Middle frontal gyrus (tissue), 1 donor: ENCODE measurements at regions not wholly inside any gene's neighbourhood (a gene's known extent, or its start where the extent isn't known, plus 50 kb on each side); places are given as distances from the start of the nearest gene placed in this dataset.

Experiments used
- DNase-seq: peaks from one replicate; pipeline ENCODE4 v3.0.0-alpha.2; 2015; ENCODE audit warnings: low spot score; ENCODE audit errors: extremely low spot score

DNA sequence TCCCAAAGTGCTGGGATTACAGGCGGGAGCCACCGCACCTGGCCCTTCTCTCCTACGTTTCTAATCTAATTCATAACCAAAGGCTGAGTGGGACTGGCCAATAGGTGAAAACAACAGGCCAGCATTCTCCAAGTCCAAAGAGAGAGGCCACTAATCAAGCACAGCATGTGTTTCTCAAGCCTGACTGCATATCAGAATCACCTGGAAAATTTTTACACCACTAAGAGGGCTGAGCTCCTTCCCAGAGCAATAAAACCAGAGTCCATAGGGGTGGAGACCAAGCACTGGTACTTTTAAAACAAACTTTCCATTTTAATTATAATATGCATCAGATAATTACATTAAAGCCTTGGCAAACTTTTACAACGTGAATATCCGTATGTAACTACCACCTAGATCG is 254.4 kb downstream of the OPA1 start:
- DNase-seq: no peak

DNA sequence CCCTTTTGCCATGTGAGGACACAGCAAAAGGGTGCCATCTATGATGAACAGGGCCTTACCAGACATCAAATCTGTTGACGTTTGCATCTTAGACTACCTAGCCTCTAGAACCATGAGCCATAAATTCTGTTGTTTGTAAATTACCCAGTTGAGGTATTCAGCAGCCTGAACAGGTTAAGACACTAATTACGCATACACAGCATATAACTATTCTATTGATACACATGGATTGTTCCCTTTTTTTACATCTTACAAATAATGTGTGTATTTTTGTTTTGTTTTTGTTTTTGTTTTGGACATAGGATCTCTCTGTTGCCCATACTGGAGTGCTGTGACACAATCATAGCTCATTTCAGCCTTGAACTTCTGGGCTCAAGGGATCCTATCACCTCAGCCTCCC is 255.5 kb downstream of the OPA1 start:
- no peak for DNase-seq

DNA sequence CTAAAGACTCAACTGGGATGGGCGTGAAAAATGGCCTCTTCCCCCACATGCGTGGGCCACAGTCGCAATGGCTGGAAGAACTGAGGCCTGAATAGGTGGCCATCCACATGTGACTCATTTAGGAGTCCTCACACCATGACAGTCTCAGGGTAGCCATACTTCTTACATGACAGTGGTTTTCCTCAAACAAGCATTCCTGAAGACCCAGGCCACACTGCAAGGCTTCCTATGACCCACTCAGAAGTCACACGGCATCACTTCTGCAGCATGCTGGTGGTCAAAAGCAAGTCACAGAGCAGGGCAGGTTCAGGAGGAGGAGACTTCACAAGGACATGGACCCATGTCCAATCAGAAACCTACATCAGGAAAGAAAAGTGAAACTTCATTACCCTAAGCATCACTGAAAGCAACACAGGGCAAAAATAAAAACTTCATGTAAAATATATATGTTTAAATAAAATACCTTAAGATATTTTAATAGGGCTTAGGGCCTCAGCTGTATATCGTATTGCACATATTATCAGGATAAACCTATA is 257.1 kb downstream of the OPA1 start:
- DNase-seq: no peak

DNA sequence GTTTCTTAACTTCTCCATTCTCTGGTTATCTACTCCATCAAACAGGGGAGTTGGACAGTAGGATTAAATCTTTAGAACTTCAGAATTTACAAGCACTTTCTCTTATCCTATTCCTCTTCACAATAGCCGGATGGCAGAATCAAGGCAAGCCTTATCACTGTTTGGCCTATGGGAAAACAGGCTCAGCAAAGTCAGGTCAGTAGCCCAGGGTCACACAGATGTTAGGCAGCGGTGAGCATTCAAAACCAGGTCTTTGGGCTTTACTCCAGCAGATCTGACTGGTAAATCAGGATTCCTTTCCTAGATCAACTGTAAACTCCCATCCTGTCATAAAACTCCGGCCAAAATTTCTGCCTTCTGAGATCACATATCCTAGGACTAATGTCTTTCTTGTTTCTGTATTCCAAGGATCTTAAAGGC is 258.4 kb downstream of the OPA1 start:
- no peak for DNase-seq

DNA sequence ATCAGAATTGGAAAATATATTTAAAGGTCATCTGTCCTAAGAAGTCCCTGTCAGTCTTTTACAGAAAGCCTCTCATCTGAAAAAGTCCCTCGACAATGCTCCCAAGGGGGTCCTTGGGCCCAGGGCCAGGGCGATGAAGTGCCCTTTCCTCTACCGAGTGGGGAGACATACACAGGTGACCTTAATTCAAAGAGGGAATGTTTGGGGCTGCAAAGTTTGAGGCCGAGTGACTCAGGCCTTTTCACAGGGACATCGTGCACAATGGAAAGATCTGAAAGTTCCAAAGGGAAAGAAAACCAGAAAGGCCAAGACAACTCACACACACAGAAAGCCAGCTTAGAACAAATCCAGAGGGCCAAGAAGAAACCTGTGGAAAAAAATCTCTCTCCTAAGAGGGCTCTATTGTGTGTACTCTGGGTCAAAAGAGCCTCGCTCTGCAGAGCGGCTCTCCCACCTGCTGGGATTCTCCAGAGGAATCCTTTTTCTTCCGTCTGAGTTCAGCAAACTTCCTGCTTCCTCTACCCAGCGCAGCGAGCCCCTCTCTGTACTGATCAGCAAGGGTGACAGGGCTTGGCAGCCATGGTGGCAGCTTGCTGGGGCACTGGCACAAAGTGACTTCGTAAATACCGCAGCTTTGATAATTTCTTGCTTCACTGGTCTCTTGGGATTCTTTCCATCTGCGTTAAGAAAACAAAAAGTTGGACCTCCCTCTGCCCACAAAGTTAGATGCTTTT is 259.1 kb downstream of the OPA1 start:
- no peak for DNase-seq

DNA sequence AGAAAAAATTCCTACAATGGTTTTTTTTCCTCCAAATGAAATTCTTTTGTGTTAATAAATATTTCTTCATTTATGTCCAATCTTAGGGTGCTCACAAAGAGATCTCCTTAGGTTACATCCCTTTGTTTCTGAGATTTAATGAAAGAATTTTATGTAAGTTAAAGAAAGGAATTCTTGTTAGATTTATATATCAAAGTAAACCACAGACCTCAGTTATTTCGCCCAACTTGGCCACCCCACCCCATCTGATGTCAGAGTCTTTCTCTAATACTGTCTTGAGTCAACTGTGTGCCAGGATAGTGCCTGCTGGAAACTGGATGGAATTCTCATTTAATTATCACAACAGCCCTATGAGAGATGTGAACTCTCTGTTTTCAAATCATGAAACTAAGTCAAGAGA is 259.9 kb downstream of the OPA1 start:
- DNase-seq: no peak

DNA sequence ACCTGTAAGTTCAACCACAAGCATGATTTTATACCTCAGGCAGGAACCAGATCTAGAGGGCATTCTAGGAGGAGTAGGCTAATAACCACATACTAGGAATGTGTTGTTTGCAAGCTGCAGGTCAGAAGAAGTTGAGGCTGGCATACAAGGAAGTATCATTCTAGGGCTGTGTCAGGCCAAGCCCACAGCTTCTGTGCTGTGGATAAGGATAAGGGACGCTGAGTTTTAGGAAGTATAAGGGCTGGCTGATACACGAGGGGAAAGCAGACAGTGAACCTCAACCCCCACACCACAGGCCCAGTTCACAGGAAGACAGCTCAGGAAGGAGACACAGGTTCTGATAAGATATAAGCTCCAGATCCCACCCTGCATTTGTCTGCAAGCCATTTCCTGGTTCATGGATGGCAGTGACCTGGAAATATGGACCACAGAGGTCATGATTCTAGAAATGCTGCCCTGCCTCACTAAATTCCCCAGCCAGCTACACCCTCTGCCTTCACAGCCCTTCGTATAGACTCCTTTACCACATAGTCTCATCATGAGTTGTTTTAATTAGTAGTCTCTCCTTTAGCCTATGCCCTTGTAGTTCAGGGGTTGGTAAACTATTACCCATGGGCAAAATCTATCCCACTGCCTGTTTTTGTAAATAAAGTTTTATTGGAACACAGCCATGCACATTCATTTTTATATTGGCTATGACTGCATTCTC is 260.7 kb downstream of the OPA1 start:
- no peak for DNase-seq

DNA sequence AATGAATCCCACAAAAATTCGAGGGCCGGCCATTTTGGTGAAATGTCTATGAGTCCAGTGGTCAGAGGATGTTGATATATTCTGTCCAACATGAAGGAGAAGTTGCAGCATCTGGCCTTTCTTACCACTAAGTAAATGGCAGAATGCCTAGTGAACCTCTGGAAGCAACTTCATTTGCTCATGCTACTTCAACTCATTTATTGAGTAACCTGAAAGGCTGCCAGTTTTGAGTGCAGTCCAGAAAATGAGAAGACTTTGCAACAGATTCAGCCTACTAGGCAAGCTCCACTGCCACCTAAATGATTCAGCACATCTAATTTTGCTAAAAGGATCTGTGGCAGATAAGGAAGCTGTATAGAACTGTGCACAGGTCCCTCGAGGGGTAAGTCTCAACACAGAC is 265.0 kb downstream of the OPA1 start:
- DNase-seq: no peak

DNA sequence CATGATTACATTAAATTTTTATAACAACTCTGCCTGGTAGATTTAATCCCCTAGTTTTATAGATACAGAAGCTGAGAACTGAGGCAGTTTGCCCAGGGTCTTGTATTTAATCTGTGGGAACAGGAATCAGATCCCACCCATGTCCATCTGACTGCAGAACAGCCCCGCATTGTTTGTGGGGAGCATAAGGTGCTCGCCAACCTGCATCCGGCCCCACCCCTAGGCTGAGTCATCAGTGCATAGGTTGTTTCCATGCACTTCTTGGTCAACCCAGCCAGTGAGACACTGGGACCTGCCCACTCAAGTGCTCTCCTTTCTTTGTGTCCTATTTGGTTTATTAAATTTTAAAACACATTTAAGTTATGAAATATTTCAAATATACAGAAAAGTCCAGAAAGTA is 266.2 kb downstream of the OPA1 start:
- DNase-seq: no peak

DNA sequence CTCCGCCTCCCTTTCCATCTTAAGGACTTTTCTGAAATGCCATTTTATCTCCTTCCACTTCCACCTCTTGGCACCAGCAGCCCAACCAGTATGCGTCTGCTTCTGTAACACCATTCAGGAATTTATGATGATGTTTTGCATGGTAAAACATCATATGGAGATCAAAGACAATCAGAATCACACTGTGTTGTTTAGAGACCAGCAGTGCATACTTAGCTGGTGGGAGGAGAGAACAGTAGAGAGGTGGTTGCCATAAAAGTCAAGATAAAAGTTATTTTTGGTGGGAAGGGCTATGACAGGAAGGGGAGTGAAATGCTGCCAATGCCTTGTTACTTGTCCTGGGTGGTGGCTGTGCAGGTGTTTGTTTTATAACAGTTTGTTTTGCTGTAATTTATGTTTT is 268.0 kb downstream of the OPA1 start:
- DNase-seq: no peak

DNA sequence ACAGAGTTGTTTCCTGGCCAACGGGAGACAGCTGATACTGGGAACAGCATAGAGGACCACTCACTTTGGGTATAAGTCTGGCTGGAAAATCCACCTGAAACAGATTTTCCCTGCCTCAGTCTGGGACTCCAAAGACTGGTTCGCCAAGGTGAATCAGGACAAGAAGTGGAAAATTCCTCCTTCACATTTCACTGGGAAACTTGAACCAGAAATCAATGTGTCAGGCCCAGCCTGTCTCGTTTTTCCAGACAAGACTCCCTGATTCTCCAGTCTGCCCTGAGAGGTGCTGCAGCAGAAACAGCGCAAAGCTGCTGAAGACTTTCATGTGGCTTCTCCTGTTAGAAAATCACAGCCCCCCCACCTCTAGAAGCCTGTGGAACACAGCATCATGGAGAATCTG is 269.8 kb downstream of the OPA1 start:
- DNase-seq: no peak

DNA sequence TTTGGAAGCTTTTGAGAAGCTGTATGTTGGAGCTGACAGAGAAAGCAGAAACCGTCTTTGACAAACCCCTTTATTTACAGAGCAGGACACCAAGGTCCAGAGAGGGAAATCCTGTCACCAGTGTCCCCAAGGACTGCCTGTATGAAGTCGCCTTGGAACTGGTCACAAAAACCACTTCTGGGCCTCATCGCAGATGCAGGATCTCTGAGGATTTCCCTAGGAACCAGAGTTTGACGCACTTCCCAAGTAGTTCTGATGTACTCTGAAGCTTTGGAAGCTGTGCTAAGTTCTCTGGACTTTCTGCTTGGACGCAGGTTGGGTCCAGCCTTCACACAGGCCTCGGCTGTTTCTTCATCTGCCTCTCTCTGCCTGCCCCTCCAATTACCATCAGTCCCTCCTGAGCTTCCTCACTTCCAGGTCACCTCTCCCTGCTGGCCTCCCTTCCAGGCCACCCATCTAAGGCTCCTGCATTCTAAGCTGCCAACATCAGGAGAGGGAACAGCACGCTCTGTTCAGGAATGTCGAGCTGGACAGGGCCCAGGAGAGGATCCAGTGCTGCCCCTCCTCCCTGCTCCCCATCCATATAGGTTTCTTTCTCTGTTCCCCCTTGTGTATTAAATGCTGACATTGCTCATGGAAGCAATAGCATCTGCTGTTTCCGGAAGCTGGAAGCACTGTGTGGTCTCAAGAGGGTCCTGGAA is 270.8 kb downstream of the OPA1 start:
- no peak for DNase-seq

DNA sequence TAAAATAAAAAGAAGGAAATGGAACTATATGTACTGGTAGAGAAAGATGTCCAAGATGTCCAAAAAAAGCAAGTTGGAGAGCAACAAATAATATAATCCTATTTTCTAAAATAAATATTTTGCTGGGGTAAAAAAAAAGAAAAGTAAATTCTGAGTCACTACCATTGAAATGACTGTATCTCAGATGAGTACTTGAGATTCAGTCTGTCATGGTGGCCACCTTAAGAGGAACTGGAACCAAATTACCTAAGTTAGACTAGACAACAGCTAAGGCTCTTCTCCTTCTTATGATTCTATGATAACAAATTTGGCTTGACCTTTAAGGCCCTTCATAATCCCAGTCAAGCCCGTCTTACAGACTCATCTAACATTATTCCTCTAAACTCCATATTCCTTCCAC is 270.6 kb upstream of the HES1 start:
- DNase-seq: no peak

DNA sequence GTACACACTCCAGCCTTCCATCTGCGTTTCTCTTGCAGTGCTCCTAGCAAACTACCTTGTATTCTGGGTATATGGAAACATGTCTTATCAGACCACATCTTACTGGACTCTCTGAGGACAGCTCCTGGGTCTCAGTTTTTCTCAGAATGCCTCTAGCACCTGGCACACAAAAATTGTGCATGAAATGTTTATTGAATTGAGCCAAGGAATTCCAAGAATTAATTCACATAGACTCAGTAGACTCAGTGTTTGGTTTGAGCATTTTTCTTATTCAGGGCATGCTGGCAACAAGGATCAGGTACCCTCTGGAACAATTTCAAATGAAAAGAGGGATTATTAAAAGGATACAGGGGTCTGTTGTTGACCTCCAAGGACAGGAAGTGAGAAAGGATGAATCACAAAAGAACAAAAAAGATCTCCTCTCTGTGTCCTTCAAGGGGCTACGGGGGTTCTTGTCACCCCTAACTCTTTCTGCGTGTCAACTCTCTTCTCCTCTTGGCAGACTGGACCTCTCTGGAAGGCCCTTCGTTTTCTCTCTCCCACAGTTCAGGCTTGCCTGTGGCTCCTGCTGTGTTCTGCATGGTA is 270.0 kb upstream of the HES1 start:
- DNase-seq: no peak

DNA sequence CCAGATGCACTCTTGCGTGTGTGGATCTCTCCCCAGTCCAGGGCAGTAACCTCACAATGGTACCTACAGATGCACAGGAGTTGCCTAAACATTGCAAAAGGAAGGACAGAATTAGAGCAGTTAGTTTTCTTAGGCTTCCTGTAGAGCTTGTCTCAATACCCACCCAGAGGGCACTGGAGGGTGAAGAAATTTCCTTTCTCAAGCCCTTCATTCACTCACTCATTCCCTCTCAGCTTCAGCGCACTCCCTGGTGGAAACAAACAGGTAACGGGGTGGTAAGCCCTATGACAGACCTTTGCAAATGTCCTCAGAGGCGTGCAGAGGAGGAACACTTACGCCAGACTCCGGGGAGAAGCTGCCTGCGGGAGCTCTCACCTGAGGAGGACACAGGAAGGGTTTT is 267.4 kb upstream of the HES1 start:
- DNase-seq: no peak

DNA sequence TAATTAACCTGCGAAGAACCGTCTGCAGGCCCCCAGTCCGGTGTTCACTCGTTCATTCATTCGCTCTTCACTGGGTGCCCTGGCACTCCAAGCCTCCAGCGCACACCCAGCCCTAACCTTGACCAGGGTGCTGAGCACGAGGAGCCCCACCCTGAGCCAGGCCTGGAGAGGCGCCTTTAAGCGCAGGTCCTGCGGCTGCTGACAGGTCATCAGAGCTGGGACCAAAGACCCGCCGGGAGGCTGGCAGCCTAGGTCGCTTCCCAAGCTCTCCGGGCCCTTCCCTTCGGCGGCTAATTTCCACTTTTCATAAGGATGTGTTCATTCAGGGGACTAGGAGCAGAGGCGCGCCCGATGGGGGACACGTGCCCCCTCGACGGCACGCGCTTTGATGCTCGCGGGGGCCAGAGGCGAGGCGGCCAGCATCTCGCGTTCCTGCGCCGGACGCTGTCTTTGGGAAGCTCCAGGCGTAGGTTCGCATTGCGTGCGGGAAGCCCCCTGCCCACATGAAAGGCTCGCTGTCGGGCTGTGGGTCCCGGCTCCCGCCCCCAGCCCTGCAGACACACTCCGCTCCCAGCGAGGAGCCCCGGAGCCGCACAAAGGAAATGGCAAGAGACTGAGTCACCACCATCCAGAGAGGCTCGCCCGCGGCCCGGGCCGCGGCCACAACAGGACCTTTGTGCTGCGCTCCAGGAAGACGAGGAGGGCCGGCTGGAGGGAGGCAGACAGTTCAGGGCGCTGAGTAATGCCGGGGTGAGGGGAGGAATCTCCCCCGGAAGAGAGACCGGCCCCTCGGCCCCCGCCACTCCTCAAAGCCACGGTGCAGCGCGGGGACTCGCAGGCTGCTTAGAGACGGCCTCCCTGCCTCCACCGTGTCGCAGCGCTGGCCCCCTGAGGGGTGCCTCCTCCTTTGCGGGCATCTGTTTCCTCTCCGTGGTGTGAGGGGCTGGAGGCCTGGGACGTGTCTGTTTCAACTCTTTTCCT is 266.4 kb upstream of the HES1 start:
- no peak for DNase-seq

DNA sequence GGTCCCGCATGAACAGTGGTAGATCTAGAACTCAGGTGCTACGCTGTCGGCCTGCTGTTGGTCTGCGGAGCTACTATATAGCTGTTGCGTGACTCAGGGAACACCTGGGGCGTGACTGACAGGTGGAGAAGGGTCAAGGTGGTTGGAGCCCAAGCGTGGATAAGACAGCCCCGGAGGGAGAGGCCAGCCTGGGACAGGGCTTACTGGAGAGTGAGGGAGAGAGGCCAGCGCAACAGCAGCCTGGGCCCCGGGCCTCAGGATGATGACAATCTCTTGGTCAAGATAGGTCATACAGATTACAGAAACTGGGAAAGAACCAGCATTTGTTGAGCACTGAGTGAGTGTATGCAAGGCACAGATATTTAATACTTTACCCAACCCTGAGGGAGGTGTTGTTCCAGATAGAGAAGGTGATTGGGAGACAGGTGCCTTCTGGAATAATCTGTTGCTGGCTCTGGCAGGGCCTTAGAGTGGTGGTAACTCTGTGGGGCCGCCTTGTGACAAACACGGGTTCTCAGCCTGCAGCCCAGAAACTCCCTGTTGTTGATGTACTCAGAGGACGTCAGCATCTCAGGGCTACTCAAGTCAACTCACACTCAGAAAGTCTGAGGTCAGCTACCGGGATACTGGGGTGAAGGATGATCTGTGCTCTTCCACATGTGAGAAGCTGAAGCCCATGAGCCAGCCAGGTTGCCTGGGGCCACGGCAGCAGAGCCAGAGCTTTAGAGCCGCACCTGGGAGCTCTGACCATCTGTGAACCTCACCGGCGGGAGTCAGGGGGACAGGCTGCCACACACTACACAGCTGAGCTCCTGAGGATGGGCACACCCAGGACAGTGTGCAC is 265.4 kb upstream of the HES1 start:
- no peak for DNase-seq

DNA sequence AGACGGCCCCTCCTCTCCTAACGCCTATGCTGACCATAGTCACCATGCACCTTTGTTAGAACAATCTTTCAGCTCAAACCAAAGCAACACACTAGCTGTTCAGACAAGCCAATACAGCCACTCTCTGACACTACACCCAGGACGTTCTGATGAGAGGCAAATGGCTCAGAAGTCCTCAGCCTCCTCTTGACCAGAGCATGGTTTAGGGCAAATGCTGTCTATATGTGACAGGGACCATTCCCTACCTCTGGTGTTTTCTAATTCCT is 264.8 kb upstream of the HES1 start:
- no peak for DNase-seq

DNA sequence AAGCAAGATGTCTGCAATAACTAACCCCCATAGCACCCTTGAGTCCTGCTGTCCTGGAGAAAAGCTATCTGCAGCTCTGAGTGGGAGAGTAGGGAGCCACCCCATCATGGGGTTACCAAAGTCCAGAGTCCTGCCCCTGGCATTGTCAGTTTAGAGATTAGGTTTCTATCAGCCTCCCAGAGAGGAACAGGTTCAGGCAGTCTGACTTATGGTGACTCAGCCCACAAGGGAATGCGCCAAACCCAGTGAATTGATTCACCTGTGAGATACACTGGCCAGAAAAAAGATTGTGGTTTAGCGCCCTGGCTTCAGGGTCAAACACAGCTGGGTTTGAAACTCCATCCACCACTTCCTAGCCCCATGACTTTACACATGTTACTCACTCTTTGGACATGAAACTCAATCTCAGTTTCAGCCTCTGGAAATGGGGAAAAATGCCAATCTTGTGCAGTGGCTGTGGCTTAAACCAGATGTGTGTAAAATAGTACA is 263.6 kb upstream of the HES1 start:
- no peak for DNase-seq
